Central memory CD8-positive, alpha-beta T cell (primary cell): ENCODE measurements at regions not wholly inside any gene's neighbourhood (a gene's known extent, or its start where the extent isn't known, plus 50 kb on each side); places are given as distances from the start of the nearest gene placed in this dataset.

Experiments used
- ATAC-seq: fragments of 150-1000 bp; cut with Tn5 transposase; replicated peaks from 2 replicates; pipeline ENCODE4 v1.10.0; 2022; ENCODE audit warnings: mild to moderate bottlenecking, moderate FRiP score, moderate number of reproducible peaks; ENCODE audit not compliant: poor library complexity, severe bottlenecking; ENCODE audit errors: extremely low read depth
- DNase-seq, 2 donors: peaks; one replicate each; pipeline ENCODE4 v3.0.0; 2021; ENCODE audit warnings: low spot score in 2 of 2
- H3K27ac Mint-ChIP-seq: one replicate; pipeline ENCODE4 v1.8.0; 2022; ENCODE audit warnings: low read depth, mild to moderate bottlenecking, moderate library complexity, mixed read lengths
- H3K27me3 Mint-ChIP-seq: one replicate; pipeline ENCODE4 v1.8.0; 2022; ENCODE audit warnings: mixed read lengths
- H3K36me3 Mint-ChIP-seq: one replicate; pipeline ENCODE4 v1.8.0; 2022; ENCODE audit warnings: mild to moderate bottlenecking, moderate library complexity, mixed read lengths; ENCODE audit not compliant: insufficient read depth
- H3K4me1 Mint-ChIP-seq: one replicate; pipeline ENCODE4 v1.8.0; 2022; ENCODE audit warnings: mixed read lengths
- H3K4me3 Mint-ChIP-seq: one replicate; pipeline ENCODE4 v1.8.0; 2022; ENCODE audit warnings: mild to moderate bottlenecking, moderate library complexity, mixed read lengths
- H3K9me3 Mint-ChIP-seq: one replicate; pipeline ENCODE4 v1.8.0; 2022; ENCODE audit warnings: mixed read lengths

DNA sequence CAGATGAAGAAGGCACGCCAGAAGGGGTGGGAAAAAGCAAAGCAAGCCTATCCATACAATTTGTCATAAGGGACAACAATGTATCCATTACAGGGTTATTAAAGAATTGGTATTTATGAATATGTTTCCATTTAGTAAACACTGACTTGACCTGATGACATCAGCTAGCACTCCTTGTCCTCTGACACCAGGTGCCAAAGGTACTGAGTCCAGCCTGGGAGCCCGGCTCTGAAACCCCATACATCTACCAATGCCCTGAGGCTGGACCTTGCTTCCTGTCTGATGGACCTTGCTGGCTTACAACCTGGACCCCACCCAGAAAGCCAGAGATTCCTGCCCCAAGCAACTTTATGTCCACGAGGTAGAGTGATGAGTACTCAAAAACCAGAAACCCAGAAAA lies 263.0 kb upstream of the ATP11B start:
- H3K9me3 Mint-ChIP-seq, result peaks cover 2% of the 10 kb centered on the region
- ATAC-seq, result no peak
- H3K27me3 Mint-ChIP-seq, result no peaks in the 10 kb centered on the region
- no peak for DNase-seq
- H3K27ac Mint-ChIP-seq, result no peak overlapping the region
- H3K36me3 Mint-ChIP-seq, result no peaks in the 10 kb centered on the region
- no peaks in the 10 kb centered on the region for H3K4me1 Mint-ChIP-seq
- H3K4me3 Mint-ChIP-seq, result no peak overlapping the region

DNA sequence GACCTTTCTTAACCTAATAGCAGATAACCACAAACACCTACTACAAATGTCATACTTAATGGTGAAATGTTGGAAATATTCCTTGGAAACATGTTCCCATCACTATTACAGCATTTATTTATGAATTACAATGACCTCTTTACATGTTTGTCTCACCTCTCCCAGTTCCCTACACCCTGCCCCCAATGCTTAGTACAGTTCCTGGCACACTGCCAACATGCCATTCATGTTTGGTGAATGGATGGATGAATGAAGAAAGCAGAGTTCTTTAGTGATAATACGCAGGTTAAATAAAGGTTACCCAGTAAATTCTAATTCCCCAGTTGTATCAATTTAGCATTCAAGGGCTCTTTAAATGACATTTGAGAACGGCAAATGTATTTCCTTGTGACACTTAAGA lies 259.9 kb upstream of the ATP11B start:
- Mint-ChIP-seq H3K4me3 (no peak overlapping the region), H3K27me3 (no peaks in the 10 kb centered on the region), H3K4me1 (no peaks in the 10 kb centered on the region), H3K27ac (no peak overlapping the region), H3K36me3 (no peaks in the 10 kb centered on the region), H3K9me3 (peaks cover 7% of the 10 kb centered on the region)
- DNase-seq, result no peak
- no peak for ATAC-seq

DNA sequence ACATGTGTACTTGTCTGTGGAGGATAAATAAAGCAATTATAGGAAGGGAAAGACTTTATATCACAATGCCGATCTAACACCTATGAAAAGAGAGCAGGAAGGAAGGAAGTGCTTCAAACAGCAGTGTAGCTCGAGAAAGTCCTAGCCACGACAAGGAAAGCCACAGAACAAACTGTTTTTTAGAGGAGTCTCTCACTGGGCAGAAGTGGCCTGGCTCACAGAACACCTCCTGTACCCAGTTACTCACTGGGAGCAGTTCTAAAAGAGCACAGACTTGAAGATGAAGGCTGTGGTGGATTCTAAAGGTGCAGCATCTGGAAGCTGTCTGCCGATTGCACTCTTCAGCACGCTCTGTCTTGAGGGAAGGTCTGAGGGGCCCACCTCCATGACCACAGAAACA lies 248.8 kb upstream of the ATP11B start:
- Mint-ChIP-seq H3K9me3 (peaks cover 5% of the 10 kb centered on the region), H3K27ac (no peak overlapping the region), H3K4me1 (no peaks in the 10 kb centered on the region), H3K36me3 (no peaks in the 10 kb centered on the region), H3K4me3 (no peak overlapping the region), H3K27me3 (no peaks in the 10 kb centered on the region)
- DNase-seq (no peak), ATAC-seq (no peak)

DNA sequence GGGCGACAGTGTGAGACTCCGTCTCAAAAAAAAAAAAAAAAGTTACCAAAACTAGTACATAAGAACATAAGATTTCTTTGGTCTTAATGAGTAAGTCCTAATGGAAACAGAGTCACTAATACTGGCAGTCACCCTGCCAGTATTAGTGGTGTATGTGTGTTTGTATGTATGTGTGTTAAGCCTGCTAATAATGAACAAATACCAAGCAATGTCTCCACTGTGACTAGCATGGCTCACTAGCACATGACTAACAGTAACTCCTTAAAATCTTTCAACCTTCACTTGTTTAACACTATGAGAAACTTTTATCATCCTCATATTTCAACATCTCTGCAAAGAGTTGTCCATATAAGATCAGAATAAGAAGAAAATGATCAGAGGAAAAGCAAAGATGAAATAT lies 231.0 kb upstream of the ATP11B start:
- no peak overlapping the region for H3K27ac Mint-ChIP-seq
- peaks cover 27% of the 10 kb centered on the region for H3K9me3 Mint-ChIP-seq
- DNase-seq (no peak), ATAC-seq (no peak)
- H3K4me3 Mint-ChIP-seq, result no peak overlapping the region
- peaks cover 3% of the 10 kb centered on the region for H3K36me3 Mint-ChIP-seq
- peaks cover 32% of the 10 kb centered on the region for H3K27me3 Mint-ChIP-seq
- no peaks in the 10 kb centered on the region for H3K4me1 Mint-ChIP-seq

DNA sequence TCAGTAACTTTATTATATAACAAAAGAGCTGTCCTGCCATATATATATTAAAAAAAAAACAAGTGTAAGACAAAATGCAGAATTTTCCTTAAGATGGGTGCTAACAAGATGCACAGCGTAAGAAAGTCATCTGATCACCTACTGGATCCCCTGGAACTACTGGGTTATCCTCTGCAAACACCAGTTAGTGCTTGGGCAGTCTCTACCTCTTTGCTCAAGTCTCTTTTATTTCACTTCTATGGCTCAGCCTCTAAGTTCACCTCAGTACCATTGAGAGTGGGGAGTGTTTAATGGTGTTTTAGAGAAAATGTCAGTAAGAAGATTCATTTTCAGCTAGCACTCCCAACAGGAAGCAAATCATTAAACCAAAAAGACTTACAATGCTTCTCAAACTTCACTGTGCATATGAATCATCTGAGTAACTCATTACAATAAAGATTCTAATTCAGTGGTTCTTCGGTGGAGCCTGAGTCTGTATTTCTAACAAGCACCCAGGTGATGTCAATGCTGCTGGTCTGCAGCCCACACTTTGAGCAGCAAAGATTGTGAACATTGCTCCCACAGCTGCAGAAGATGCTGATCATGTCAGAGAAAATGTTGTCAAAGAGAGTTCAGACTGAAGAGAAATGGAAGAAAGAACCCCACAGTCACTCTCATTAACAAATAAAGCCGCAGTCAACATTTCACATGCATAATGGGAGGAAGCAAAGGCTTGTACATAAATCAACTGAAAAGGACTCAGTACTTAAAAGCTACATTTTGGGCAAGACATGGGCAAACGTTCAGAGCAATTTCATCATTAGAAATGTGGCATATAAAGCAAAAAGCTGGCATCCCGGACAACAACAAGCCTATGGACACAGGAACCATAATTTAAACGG lies 227.1 kb upstream of the ATP11B start:
- Mint-ChIP-seq H3K9me3 (peaks cover under 1% of the 10 kb centered on the region), H3K27ac (no peak overlapping the region), H3K4me1 (no peaks in the 10 kb centered on the region), H3K27me3 (peaks cover 9% of the 10 kb centered on the region), H3K4me3 (no peak overlapping the region), H3K36me3 (no peaks in the 10 kb centered on the region)
- ATAC-seq (no peak), DNase-seq (no peak)

DNA sequence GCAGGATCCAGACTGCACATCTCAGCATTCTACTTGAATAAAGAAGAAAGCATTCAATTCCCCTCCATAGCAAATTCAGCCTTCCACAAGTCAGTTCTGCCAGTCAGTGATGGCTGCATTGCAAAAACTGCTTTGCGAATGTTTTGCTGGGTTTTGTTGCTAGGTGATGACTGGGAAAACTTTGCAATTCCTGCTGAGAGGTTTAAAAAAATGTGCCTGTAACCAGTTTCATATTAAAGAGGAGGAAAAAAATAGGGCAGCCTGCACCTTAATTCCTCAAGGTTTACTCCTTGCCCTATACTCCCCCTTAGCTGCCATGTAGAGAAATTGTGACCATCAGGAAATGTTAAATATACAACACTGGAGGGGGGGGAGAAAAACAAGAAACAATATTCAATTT lies 225.6 kb upstream of the ATP11B start:
- no peaks in the 10 kb centered on the region for H3K9me3 Mint-ChIP-seq
- H3K27ac Mint-ChIP-seq, result no peak overlapping the region
- H3K4me3 Mint-ChIP-seq, result no peak overlapping the region
- ATAC-seq (no peak), DNase-seq (no peak)
- H3K27me3 Mint-ChIP-seq, result peaks cover 7% of the 10 kb centered on the region
- no peaks in the 10 kb centered on the region for H3K4me1 Mint-ChIP-seq
- no peaks in the 10 kb centered on the region for H3K36me3 Mint-ChIP-seq

DNA sequence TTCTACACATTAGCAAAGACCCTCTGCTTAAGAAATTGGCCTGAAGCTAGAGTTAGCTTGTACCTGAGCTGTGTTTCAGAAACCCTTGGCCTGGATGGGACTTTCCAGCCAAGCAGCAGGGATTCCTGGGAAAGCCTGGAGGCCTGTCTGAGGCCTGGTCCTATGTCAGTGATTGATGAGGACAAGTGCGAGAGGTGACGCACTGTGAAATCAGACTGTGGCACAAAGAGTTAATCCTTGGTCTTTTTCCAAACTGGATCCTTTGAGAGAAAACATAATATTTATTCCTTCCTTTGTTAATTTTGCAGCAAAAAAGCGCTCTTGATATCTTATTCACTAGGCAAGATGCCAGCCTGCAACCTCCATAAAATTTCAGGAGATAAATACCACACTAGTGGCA lies 225.0 kb upstream of the ATP11B start:
- Mint-ChIP-seq H3K4me1 (no peaks in the 10 kb centered on the region), H3K36me3 (no peaks in the 10 kb centered on the region), H3K27ac (no peak overlapping the region), H3K4me3 (no peak overlapping the region), H3K27me3 (peaks cover 7% of the 10 kb centered on the region), H3K9me3 (peaks cover 5% of the 10 kb centered on the region)
- no peak for ATAC-seq
- no peak for DNase-seq

DNA sequence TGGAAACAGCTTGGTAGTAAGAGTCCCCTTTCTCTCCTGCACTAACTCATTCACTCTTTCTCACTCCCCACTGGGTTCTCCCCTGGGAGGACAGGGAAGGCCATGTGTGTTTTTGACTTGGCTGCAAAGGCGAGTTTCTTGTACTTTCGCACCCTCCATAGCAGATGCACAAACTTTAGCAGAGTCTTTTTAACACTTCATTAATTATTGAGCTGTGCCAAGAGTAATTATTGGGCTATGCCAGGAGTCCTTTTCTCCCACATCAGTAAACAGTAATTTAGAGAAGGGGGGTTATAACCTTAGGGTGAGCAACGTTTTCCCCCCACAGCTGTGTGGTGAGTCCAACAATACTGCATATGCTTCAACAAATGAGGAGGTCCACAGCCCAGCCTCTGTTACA lies 224.4 kb upstream of the ATP11B start:
- ATAC-seq (no peak), DNase-seq (no peak)
- Mint-ChIP-seq H3K36me3 (no peaks in the 10 kb centered on the region), H3K27ac (no peak overlapping the region), H3K9me3 (peaks cover 11% of the 10 kb centered on the region), H3K27me3 (peaks cover 7% of the 10 kb centered on the region), H3K4me1 (no peaks in the 10 kb centered on the region), H3K4me3 (no peak overlapping the region)

DNA sequence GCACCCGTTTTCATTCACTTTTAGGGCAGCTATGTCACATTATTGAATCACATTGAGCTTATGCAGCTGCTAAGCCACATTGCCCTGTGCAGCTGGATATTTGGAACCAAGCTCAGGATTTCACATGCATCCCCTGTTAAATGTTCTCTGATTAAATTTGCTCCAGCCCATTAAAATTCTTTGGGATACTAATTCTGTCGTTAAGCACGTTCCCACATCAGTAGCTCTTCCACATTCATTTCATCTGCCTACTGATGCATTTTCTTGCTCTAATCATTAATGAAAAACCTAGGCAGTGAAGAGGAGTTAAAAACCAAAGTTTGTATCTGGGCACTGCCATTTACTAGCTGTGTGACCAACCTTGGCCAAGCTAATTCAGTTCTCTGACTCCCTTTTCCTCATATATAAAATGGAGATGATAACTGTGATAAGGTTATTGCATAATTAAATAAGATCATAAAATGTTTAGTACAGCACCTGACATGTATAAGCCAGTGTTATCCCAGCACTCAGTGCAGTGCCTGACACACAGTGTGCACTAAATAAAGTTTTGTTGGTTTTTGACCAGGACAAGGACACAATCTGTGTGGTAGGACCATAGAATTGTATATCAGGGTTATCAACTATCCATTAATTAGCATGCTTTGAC lies 222.2 kb upstream of the ATP11B start:
- DNase-seq (no peak), ATAC-seq (no peak)
- no peak overlapping the region for H3K27ac Mint-ChIP-seq
- H3K27me3 Mint-ChIP-seq, result peaks cover 7% of the 10 kb centered on the region
- peaks cover 16% of the 10 kb centered on the region for H3K9me3 Mint-ChIP-seq
- H3K36me3 Mint-ChIP-seq, result no peaks in the 10 kb centered on the region
- H3K4me3 Mint-ChIP-seq, result no peak overlapping the region
- no peaks in the 10 kb centered on the region for H3K4me1 Mint-ChIP-seq

DNA sequence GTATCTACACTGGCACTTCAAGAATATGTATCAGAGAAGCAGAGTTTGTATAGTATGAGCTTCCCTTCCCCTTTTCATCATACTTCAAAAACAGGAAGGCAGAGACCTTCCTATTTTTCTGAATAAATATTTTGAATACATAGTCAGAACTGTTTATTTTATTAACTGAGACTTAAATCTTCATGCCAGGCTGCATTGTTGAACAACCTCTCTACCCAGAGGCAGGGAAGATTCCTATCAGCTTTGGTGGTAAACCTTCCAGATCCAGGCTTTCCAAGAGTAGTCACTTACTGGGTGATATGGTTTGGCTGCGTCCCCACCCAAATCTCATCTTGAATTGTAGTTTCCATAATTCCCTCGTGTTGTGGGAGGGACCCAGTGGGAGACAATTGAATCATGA lies 217.4 kb upstream of the ATP11B start:
- ATAC-seq, result no peak
- Mint-ChIP-seq H3K27ac (no peak overlapping the region), H3K27me3 (peaks cover 3% of the 10 kb centered on the region)

DNA sequence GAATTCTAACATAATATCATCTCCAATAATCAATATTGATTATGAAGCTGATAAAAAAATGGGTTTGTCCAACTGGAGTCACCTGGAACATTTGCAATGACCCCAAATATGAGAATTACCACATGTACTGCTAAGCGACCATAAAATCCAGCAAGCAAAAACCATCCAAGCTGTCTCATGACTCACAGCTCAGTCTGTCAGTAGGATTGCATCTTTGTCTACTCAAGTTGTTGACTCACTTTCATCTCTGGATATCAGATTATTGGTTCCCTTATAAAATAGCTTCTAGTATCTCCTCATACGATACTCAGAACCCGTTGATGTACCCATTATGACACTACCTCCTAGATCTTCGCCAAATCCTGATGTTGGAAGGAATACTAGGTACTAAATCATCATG lies 209.8 kb upstream of the ATP11B start:
- DNase-seq (no peak), ATAC-seq (no peak)
- H3K4me3 Mint-ChIP-seq, result no peak overlapping the region
- H3K9me3 Mint-ChIP-seq, result no peaks in the 10 kb centered on the region
- no peaks in the 10 kb centered on the region for H3K27me3 Mint-ChIP-seq
- H3K4me1 Mint-ChIP-seq, result no peaks in the 10 kb centered on the region
- H3K36me3 Mint-ChIP-seq, result no peaks in the 10 kb centered on the region
- no peak overlapping the region for H3K27ac Mint-ChIP-seq

More for the DNA sequence above, 217.4 kb upstream of the ATP11B start:
- Mint-ChIP-seq H3K4me3 (no peak overlapping the region), H3K36me3 (no peaks in the 10 kb centered on the region), H3K9me3 (peaks cover 21% of the 10 kb centered on the region), H3K4me1 (no peaks in the 10 kb centered on the region)
- DNase-seq, result no peak

DNA sequence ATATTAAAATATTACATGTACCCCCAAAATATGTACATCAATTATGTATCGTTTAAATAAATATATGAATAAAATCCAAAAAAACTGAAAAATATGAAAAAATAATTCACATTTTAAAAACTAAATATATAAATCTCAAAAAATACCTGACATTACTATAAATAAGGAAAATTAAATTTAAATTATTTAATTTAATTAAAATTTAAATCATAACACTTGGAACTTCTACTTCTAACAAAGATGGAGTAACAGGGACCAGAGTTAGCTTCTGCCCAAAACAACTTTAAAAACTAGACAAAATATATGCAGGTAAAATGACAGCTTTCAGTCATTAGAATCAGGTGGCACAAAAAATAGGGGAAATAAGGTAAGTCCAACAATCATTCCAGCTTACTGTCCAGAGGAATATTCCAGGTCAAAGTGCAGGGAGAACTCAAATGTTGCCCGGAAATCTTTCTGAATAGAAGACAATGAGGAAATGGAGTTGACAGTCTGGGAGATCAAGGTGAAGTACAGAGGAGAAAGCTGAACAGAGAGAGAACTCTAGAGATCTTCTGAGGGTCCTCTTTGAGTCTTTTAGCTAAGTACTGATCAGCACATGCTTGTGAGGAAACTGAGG lies 207.7 kb upstream of the ATP11B start:
- H3K27me3 Mint-ChIP-seq, result no peaks in the 10 kb centered on the region
- H3K4me3 Mint-ChIP-seq, result no peak overlapping the region
- H3K36me3 Mint-ChIP-seq, result no peaks in the 10 kb centered on the region
- no peaks in the 10 kb centered on the region for H3K4me1 Mint-ChIP-seq
- H3K27ac Mint-ChIP-seq, result no peak overlapping the region
- DNase-seq, result no peak
- H3K9me3 Mint-ChIP-seq, result no peaks in the 10 kb centered on the region
- no peak for ATAC-seq

DNA sequence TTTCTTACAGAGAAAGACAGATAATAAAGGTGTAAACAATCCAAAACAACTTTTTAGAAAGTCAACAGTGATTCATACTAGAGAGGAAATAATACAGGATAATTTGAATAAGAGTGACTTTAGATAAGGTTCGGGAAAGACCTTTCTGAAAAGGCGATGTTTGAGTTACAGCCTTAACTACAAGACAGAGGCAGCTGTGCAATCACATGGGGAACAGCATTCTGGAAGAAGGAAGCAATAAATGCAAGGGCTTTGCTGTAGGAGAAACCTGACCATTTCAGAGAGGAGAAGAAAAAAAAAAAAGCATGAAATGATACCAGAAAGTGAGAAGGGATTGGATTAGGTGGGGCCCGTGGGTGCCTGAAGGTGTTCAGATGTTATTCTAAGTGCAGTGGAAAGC lies 200.6 kb upstream of the ATP11B start:
- H3K27me3 Mint-ChIP-seq, result peaks cover 10% of the 10 kb centered on the region
- no peak overlapping the region for H3K27ac Mint-ChIP-seq
- H3K4me1 Mint-ChIP-seq, result no peaks in the 10 kb centered on the region

More for the DNA sequence above, 200.6 kb upstream of the ATP11B start:
- no peaks in the 10 kb centered on the region for H3K36me3 Mint-ChIP-seq
- no peaks in the 10 kb centered on the region for H3K9me3 Mint-ChIP-seq
- ATAC-seq (no peak), DNase-seq (no peak)
- H3K4me3 Mint-ChIP-seq, result no peak overlapping the region
